ENCODE measurements at regions not wholly inside any gene's neighbourhood (a gene's known extent, or its start where the extent isn't known, plus 50 kb on each side); places are given as distances from the start of the nearest gene placed in this dataset.
"Not testable (repeated sequence)": the region's sequence is repeated elsewhere in the genome, so short reads cannot be mapped to it uniquely, and the experiment has no call there.

DNA sequence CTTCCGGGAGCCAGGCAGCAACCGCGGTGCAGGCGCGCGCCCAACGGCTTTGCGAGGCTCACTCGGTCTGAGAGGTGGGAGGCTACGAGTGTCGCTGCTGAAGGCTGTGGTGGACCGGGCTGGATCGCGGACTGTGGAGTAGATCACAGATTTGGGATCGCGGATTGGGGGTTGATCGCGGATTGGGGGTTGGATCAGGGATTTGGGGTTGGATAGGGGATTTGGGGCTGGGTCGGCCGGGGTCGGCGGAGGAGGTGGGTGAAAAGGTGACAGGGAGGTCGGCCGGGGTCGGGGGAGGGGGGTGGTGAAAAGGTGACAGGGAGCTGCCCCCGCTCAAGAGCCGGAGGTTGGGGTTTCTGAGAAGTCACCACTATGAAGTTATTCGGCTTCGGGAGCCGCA lies 1433.6 kb upstream of the TPTE start:
- TF ChIP-seq, protein P1, sequence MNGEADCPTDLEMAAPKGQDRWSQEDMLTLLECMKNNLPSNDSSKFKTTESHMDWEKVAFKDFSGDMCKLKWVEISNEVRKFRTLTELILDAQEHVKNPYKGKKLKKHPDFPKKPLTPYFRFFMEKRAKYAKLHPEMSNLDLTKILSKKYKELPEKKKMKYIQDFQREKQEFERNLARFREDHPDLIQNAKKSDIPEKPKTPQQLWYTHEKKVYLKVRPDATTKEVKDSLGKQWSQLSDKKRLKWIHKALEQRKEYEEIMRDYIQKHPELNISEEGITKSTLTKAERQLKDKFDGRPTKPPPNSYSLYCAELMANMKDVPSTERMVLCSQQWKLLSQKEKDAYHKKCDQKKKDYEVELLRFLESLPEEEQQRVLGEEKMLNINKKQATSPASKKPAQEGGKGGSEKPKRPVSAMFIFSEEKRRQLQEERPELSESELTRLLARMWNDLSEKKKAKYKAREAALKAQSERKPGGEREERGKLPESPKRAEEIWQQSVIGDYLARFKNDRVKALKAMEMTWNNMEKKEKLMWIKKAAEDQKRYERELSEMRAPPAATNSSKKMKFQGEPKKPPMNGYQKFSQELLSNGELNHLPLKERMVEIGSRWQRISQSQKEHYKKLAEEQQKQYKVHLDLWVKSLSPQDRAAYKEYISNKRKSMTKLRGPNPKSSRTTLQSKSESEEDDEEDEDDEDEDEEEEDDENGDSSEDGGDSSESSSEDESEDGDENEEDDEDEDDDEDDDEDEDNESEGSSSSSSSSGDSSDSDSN (IDR thresholded peaks at IDR 0.05; ENCODE audit: borderline replicate concordance in 1 of 2, low read depth in 2 of 2, low read length in 2 of 2) = not testable (repeated sequence)
- TF ChIP-seq, protein P2, sequence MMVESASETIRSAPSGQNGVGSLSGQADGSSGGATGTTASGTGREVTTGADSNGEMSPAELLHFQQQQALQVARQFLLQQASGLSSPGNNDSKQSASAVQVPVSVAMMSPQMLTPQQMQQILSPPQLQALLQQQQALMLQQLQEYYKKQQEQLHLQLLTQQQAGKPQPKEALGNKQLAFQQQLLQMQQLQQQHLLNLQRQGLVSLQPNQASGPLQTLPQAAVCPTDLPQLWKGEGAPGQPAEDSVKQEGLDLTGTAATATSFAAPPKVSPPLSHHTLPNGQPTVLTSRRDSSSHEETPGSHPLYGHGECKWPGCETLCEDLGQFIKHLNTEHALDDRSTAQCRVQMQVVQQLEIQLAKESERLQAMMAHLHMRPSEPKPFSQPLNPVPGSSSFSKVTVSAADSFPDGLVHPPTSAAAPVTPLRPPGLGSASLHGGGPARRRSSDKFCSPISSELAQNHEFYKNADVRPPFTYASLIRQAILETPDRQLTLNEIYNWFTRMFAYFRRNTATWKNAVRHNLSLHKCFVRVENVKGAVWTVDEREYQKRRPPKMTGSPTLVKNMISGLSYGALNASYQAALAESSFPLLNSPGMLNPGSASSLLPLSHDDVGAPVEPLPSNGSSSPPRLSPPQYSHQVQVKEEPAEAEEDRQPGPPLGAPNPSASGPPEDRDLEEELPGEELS (CRISPR knock-in tag; IDR thresholded peaks at IDR 0.05; ENCODE audit: borderline replicate concordance) = not testable (repeated sequence)
- TF ChIP-seq, protein P3, sequence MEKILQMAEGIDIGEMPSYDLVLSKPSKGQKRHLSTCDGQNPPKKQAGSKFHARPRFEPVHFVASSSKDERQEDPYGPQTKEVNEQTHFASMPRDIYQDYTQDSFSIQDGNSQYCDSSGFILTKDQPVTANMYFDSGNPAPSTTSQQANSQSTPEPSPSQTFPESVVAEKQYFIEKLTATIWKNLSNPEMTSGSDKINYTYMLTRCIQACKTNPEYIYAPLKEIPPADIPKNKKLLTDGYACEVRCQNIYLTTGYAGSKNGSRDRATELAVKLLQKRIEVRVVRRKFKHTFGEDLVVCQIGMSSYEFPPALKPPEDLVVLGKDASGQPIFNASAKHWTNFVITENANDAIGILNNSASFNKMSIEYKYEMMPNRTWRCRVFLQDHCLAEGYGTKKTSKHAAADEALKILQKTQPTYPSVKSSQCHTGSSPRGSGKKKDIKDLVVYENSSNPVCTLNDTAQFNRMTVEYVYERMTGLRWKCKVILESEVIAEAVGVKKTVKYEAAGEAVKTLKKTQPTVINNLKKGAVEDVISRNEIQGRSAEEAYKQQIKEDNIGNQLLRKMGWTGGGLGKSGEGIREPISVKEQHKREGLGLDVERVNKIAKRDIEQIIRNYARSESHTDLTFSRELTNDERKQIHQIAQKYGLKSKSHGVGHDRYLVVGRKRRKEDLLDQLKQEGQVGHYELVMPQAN (IDR thresholded peaks at IDR 0.05; ENCODE audit: borderline replicate concordance) = not testable (repeated sequence)
- TF ChIP-seq ZNF143 (CRISPR knock-in tag; IDR thresholded peaks at IDR 0.05); EZH2 (IDR thresholded peaks at IDR 0.05; ENCODE audit: borderline replicate concordance, low read depth, low read length); PHF21A (IDR thresholded peaks at IDR 0.05; ENCODE audit: borderline replicate concordance, low read depth); ADNP (tag; IDR thresholded peaks at IDR 0.05); SIN3B (IDR thresholded peaks at IDR 0.05; ENCODE audit: low read depth); NR2C1 (IDR thresholded peaks at IDR 0.05); NR2C1 (tag; IDR thresholded peaks at IDR 0.05): not testable (repeated sequence)
- TF ChIP-seq, protein P4, sequence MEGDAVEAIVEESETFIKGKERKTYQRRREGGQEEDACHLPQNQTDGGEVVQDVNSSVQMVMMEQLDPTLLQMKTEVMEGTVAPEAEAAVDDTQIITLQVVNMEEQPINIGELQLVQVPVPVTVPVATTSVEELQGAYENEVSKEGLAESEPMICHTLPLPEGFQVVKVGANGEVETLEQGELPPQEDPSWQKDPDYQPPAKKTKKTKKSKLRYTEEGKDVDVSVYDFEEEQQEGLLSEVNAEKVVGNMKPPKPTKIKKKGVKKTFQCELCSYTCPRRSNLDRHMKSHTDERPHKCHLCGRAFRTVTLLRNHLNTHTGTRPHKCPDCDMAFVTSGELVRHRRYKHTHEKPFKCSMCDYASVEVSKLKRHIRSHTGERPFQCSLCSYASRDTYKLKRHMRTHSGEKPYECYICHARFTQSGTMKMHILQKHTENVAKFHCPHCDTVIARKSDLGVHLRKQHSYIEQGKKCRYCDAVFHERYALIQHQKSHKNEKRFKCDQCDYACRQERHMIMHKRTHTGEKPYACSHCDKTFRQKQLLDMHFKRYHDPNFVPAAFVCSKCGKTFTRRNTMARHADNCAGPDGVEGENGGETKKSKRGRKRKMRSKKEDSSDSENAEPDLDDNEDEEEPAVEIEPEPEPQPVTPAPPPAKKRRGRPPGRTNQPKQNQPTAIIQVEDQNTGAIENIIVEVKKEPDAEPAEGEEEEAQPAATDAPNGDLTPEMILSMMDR (IDR thresholded peaks at IDR 0.05 in 2 of 3, conservative IDR thresholded peaks at IDR 0.05 in 1 of 3; ENCODE audit: insufficient read depth in 2 of 3, low read depth in 1 of 3, low read length in 3 of 3) = not testable (repeated sequence)
